Psoas muscle (tissue), 7 donors: ENCODE measurements at regions not wholly inside any gene's neighbourhood (a gene's known extent, or its start where the extent isn't known, plus 50 kb on each side); places are given as distances from the start of the nearest gene placed in this dataset.

ENCODE experiments used
- ATAC-seq, 4 donors: fragments of 200-7000 bp; cut with Tn5 transposase; one replicate each; pipeline ENCODE4 v1.9.1; 2020; ENCODE audit warnings: moderate library complexity in 3 of 4, mild to moderate bottlenecking in 2 of 4
- DNase-seq, 2 donors: peaks; one replicate each; pipeline ENCODE4 v3.0.0-alpha.2; 2020
- H3K27ac ChIP-seq: fragments of 200-600 bp; one replicate; pipeline ENCODE4 v1.8.0; 2022
- H3K27me3 ChIP-seq, 3 donors: fragments of 200-600 bp in 1 of 3; one replicate each; pipeline versions ENCODE4 v1.6.1 to v1.8.0; 2013 to 2022; ENCODE audit warnings: low read length in 2 of 3, mild to moderate bottlenecking in 2 of 3, moderate library complexity in 1 of 3; ENCODE audit not compliant: insufficient read depth in 3 of 3
- H3K36me3 ChIP-seq, 2 donors: fragments of 200-600 bp in 1 of 2; one replicate each; pipeline versions ENCODE4 v1.6.1 to v1.8.0; 2013 to 2022; ENCODE audit warnings: low read depth in 1 of 2, mild to moderate bottlenecking in 1 of 2, moderate library complexity in 1 of 2; ENCODE audit not compliant: insufficient read depth in 1 of 2
- H3K4me1 ChIP-seq: fragments of 200-600 bp; one replicate; pipeline ENCODE4 v1.8.0; 2022
- H3K4me3 ChIP-seq: fragments of 200-600 bp; one replicate; pipeline ENCODE4 v1.8.0; 2022; ENCODE audit warnings: mild to moderate bottlenecking
- H3K9me3 ChIP-seq: fragments of 200-600 bp; one replicate; pipeline ENCODE4 v1.8.0; 2022
- CTCF ChIP-seq: fragments of 200-600 bp; IDR thresholded peaks from one replicate; pipeline ENCODE4 v1.8.0; 2022; ENCODE audit warnings: antibody characterized with exemption
- WGBS, 3 donors: extraction: QIAGEN DNeasy Blood & Tissue Kit; methylation state at CpG; one replicate each; pipeline versions ENCODE4 v1.1.6 to v1.1.7; 2013; 5-methylcytosine and 5-hydroxymethylcytosine counted together
- intact Hi-C, 2 donors: fragments of 100-400 bp; cut with DNase I; formaldehyde crosslinking; loops; one replicate each; pipeline versions ENCODE4 v1.11.0 to v1.14.2; 2022
- donor health status: healthy with polysubstance abuse.
- donor health status: DM: no; HTN: no; CAD: no; lungs with moderate emphysema.
- donor health status: Bipolar disorder and iron deficiency.
- donor health status: healthy.
- donor health status: DM: yes; HTN: yes; CAD: no.
- donor health status: DM: no; HTN: no; CAD: no.
- donor health status: DM: yes; HTN: yes; CAD: no.

- no peak for ATAC-seq
Observed at GRCh38 chr21:43343992-43344886, 82.7 kb downstream of the SIK1 start.

GRCh38 chr21:43343095-43343991 lies 83.6 kb downstream of the SIK1 start:
- no peak for ATAC-seq
- Histone ChIP-seq H3K27ac (no peak overlapping the region), H3K36me3 (no peaks in the 10 kb centered on the region), H3K4me1 (peaks cover 25% of the 10 kb centered on the region), H3K9me3 (no peaks in the 10 kb centered on the region), H3K4me3 (no peak overlapping the region), H3K27me3 (no peaks in the 10 kb centered on the region)
- intact Hi-C loops, result loop anchor here in 1 of 2 donors (10.0 kb wide), 1 partner anchor 311 kb away; the partner anchor contains the start of genes HSF2BP and RRP1B
- no peak for TF ChIP-seq CTCF
- no peak for DNase-seq
- WGBS, 3 donors, result 88 to 92% (median 90%) methylated on average over 23 to 26 of the region's 26 CpGs

More at GRCh38 chr21:43343992-43344886, 82.7 kb downstream of the SIK1 start:
- DNase-seq, result peak in 1 of 2 donors; percentile 45
- H3K36me3 ChIP-seq, result no peaks in the 10 kb centered on the region
- peaks cover 25% of the 10 kb centered on the region for H3K4me1 ChIP-seq
- no peaks in the 10 kb centered on the region for H3K9me3 ChIP-seq
- H3K4me3 ChIP-seq, result no peak overlapping the region
- WGBS, 3 donors, result 81 to 82% (median 82%) methylated on average over 36 to 37 of the region's 37 CpGs
- TF ChIP-seq CTCF, result no peak
- H3K27ac ChIP-seq, result no peak overlapping the region
- no peaks in the 10 kb centered on the region for H3K27me3 ChIP-seq
- intact Hi-C loops, result loop anchor here in 1 of 2 donors (10.0 kb wide), 1 partner anchor 311 kb away; the partner anchor contains the start of genes HSF2BP and RRP1B

- 90 to 94% (median 90%) methylated on average over 17 of the region's 17 CpGs for WGBS, 3 donors
- peak overlapping the region; percentile 81 for H3K27ac ChIP-seq
- no peak for TF ChIP-seq CTCF
- intact Hi-C loops, result loop anchor here in 1 of 2 donors (10.0 kb wide), 1 partner anchor 312 kb away; the partner anchor contains the start of genes HSF2BP and RRP1B
- DNase-seq (no peak), ATAC-seq (no peak)
- H3K27me3 ChIP-seq, result no peaks in the 10 kb centered on the region
- no peaks in the 10 kb centered on the region for H3K9me3 ChIP-seq
- H3K36me3 ChIP-seq, result no peaks in the 10 kb centered on the region
- no peak overlapping the region for H3K4me3 ChIP-seq
- H3K4me1 ChIP-seq, result peaks cover 25% of the 10 kb centered on the region
Observed at GRCh38 chr21:43342301-43342881, 84.5 kb downstream of the SIK1 start.

GRCh38 chr21:43341378-43342161 lies 85.4 kb downstream of the SIK1 start:
- Histone ChIP-seq H3K9me3 (no peaks in the 10 kb centered on the region), H3K27ac (peak overlapping the region; percentile 81), H3K4me1 (peaks cover 25% of the 10 kb centered on the region), H3K4me3 (no peak overlapping the region), H3K36me3 (no peaks in the 10 kb centered on the region), H3K27me3 (no peaks in the 10 kb centered on the region)
- DNase-seq, result peak in 1 of 2 donors; percentile 62
- intact Hi-C loops, result loop anchor here in 1 of 2 donors (10.0 kb wide), 1 partner anchor 313 kb away; the partner anchor contains the start of genes HSF2BP and RRP1B
- 29 to 37% (median 30%) methylated on average over 25 of the region's 25 CpGs for WGBS, 3 donors
- peak; percentile 73 to 87 (median 85) for ATAC-seq
- TF ChIP-seq CTCF, result no peak
